Ishikawa (cell line): ENCODE measurements at regions not wholly inside any gene's neighbourhood (a gene's known extent, or its start where the extent isn't known, plus 50 kb on each side); places are given as distances from the start of the nearest gene placed in this dataset.

Experiments
- CEBPB ChIP-seq: IDR thresholded peaks from 2 replicates; pipeline ENCODE4 v1.6.1; 2012
- CREB1 ChIP-seq: IDR thresholded peaks from 2 replicates; pipeline ENCODE4 v1.6.1; 2012; ENCODE audit warnings: low read depth
- EGR1 ChIP-seq: IDR thresholded peaks from 2 replicates; pipeline ENCODE4 v1.6.1; 2012
- EP300 ChIP-seq: IDR thresholded peaks from 2 replicates; pipeline ENCODE4 v1.6.1; 2012; ENCODE audit warnings: borderline replicate concordance
- FOXM1 ChIP-seq: IDR thresholded peaks from 2 replicates; pipeline ENCODE4 v1.6.1; 2012; ENCODE audit warnings: low read depth, borderline replicate concordance
- MAX ChIP-seq: IDR thresholded peaks from 2 replicates; pipeline ENCODE4 v1.6.1; 2012
- NFIC ChIP-seq: IDR thresholded peaks from 2 replicates; pipeline ENCODE4 v1.6.1; 2012
- RAD21 ChIP-seq: IDR thresholded peaks from 2 replicates; pipeline ENCODE4 v1.6.1; 2012; ENCODE audit warnings: low read depth
- REST ChIP-seq: IDR thresholded peaks from 2 replicates; pipeline ENCODE4 v1.6.1; 2012; ENCODE audit warnings: low read depth, mild to moderate bottlenecking
- TAF1 ChIP-seq: IDR thresholded peaks from 2 replicates; pipeline ENCODE4 v1.6.1; 2012; ENCODE audit warnings: low read depth, mild to moderate bottlenecking
- TCF12 ChIP-seq: IDR thresholded peaks from 2 replicates; pipeline ENCODE4 v1.6.1; 2012; ENCODE audit warnings: low read depth
- TEAD4 ChIP-seq: IDR thresholded peaks from 2 replicates; pipeline ENCODE4 v1.6.1; 2012
- USF1 ChIP-seq: IDR thresholded peaks from 2 replicates; pipeline ENCODE4 v1.6.1; 2012
- YY1 ChIP-seq: IDR thresholded peaks from 2 replicates; pipeline ENCODE4 v1.6.1; 2012; ENCODE audit warnings: low read depth
- ZBTB7A ChIP-seq: IDR thresholded peaks from 2 replicates; pipeline ENCODE4 v1.6.1; 2012; ENCODE audit warnings: low read depth

- no peak for TF ChIP-seq CREB1
- no peak for TF ChIP-seq EGR1
- no peak for TF ChIP-seq TCF12
- TF ChIP-seq REST = no peak
- no peak for TF ChIP-seq EP300
- no peak for TF ChIP-seq FOXM1
- no peak for TF ChIP-seq NFIC
- no peak for TF ChIP-seq TEAD4
- TF ChIP-seq ZBTB7A = no peak
- TF ChIP-seq TAF1 = no peak
- no peak for TF ChIP-seq CEBPB
Observed at GRCh38 chr1:88208389-88208788, 475.7 kb upstream of the PKN2 start.

GRCh38 chr1:88210103-88210787, 473.8 kb upstream of the PKN2 start:
- TF ChIP-seq EP300 (no peak), TEAD4 (no peak), TCF12 (no peak), MAX (no peak), CEBPB (no peak), YY1 (no peak), TAF1 (no peak), USF1 (no peak), REST (no peak), RAD21 (no peak), NFIC (no peak), FOXM1 (no peak), EGR1 (no peak), CREB1 (no peak), ZBTB7A (no peak)

- no peak for TF ChIP-seq TCF12
- TF ChIP-seq CEBPB = no peak
- no peak for TF ChIP-seq RAD21
- TF ChIP-seq TEAD4 = no peak
- TF ChIP-seq NFIC = no peak
- no peak for TF ChIP-seq MAX
- TF ChIP-seq USF1 = no peak
- TF ChIP-seq TAF1 = no peak
- no peak for TF ChIP-seq FOXM1
Observed at GRCh38 chr1:88216441-88216840, 467.6 kb upstream of the PKN2 start.

GRCh38 chr1:88217386-88217785, 466.7 kb upstream of the PKN2 start:
- TF ChIP-seq CEBPB = no peak
- TF ChIP-seq TCF12 = no peak
- no peak for TF ChIP-seq TEAD4
- no peak for TF ChIP-seq EGR1
- TF ChIP-seq TAF1 = no peak
- no peak for TF ChIP-seq RAD21
- no peak for TF ChIP-seq YY1
- no peak for TF ChIP-seq CREB1
- no peak for TF ChIP-seq FOXM1
- TF ChIP-seq REST = no peak
- TF ChIP-seq EP300 = no peak
